ENCODE measurements at regions not wholly inside any gene's neighbourhood (a gene's known extent, or its start where the extent isn't known, plus 50 kb on each side); places are given as distances from the start of the nearest gene placed in this dataset.

- CTCF ChIA-PET = no interaction called here
- H3K27me3 ChIP-seq (replicated peaks; ENCODE audit: insufficient read depth, low read depth, low read length, poor library complexity) = no peaks in the 10 kb centered on the region
- no peak overlapping the region for H3K27ac ChIP-seq (ENCODE audit: low read depth, low read length, poor library complexity, severe bottlenecking)
- no TSS peak for BruUV-seq (replicated peaks)
- POLR2A ChIA-PET (ENCODE audit: low non-redundant PET) = no interaction called here
- TF ChIP-seq EZH2 (IDR thresholded peaks at IDR 0.05; ENCODE audit: borderline replicate concordance, low read depth, low read length, poor library complexity, severe bottlenecking) (no peak), CTCF (conservative IDR thresholded peaks at IDR 0.05; ENCODE audit: low read depth, low read length) (no peak)
- no peaks in the 10 kb centered on the region for H3K9me3 ChIP-seq (ENCODE audit: low read depth, low read length, poor library complexity, severe bottlenecking)
- intact Hi-C loops (cut with micrococcal nuclease; ENCODE audit: unreplicated experiment) = no loop called here
- H3K4me1 ChIP-seq (ENCODE audit: insufficient read depth, low read length, poor library complexity, severe bottlenecking) = no peaks in the 10 kb centered on the region
- DNase-seq (ENCODE audit: low spot score) = no peak
- no peak overlapping the region for H3K4me3 ChIP-seq (ENCODE audit: low read depth, low read length, poor library complexity, severe bottlenecking)
- no peaks in the 10 kb centered on the region for H3K36me3 ChIP-seq (ENCODE audit: insufficient read depth, low read length, poor library complexity, severe bottlenecking)
Observed at GRCh38 chr5:38168029-38168428, 90.3 kb upstream of the EGFLAM start.

GRCh38 chr5:38167562-38167996 lies 90.8 kb upstream of the EGFLAM start:
- intact Hi-C loops (cut with micrococcal nuclease; ENCODE audit: unreplicated experiment) = no loop called here
- no peaks in the 10 kb centered on the region for H3K4me1 ChIP-seq (ENCODE audit: insufficient read depth, low read length, poor library complexity, severe bottlenecking)
- no peak overlapping the region for H3K4me3 ChIP-seq (ENCODE audit: low read depth, low read length, poor library complexity, severe bottlenecking)
- ChIA-PET CTCF (no interaction called here), POLR2A (ENCODE audit: low non-redundant PET) (no interaction called here)
- DNase-seq (ENCODE audit: low spot score) = no peak
- H3K36me3 ChIP-seq (ENCODE audit: insufficient read depth, low read length, poor library complexity, severe bottlenecking) = no peaks in the 10 kb centered on the region
- no peak for TF ChIP-seq EZH2 (IDR thresholded peaks at IDR 0.05; ENCODE audit: borderline replicate concordance, low read depth, low read length, poor library complexity, severe bottlenecking)
- no peak for TF ChIP-seq CTCF (conservative IDR thresholded peaks at IDR 0.05; ENCODE audit: low read depth, low read length)
- no peaks in the 10 kb centered on the region for H3K9me3 ChIP-seq (ENCODE audit: low read depth, low read length, poor library complexity, severe bottlenecking)
- BruUV-seq (replicated peaks) = no TSS peak
- H3K27ac ChIP-seq (ENCODE audit: low read depth, low read length, poor library complexity, severe bottlenecking) = no peak overlapping the region
- H3K27me3 ChIP-seq (replicated peaks; ENCODE audit: insufficient read depth, low read depth, low read length, poor library complexity) = no peaks in the 10 kb centered on the region

GRCh38 chr5:38166832-38167231 lies 91.5 kb upstream of the EGFLAM start:
- H3K27ac ChIP-seq (ENCODE audit: low read depth, low read length, poor library complexity, severe bottlenecking) = no peak overlapping the region
- no peaks in the 10 kb centered on the region for H3K4me1 ChIP-seq (ENCODE audit: insufficient read depth, low read length, poor library complexity, severe bottlenecking)
- intact Hi-C loops (cut with micrococcal nuclease; ENCODE audit: unreplicated experiment) = no loop called here
- CTCF ChIA-PET = no interaction called here
- no peaks in the 10 kb centered on the region for H3K36me3 ChIP-seq (ENCODE audit: insufficient read depth, low read length, poor library complexity, severe bottlenecking)
- no peak for DNase-seq (ENCODE audit: low spot score)
- H3K27me3 ChIP-seq (replicated peaks; ENCODE audit: insufficient read depth, low read depth, low read length, poor library complexity) = no peaks in the 10 kb centered on the region
- H3K4me3 ChIP-seq (ENCODE audit: low read depth, low read length, poor library complexity, severe bottlenecking) = no peak overlapping the region
- POLR2A ChIA-PET (ENCODE audit: low non-redundant PET) = no interaction called here
- no peaks in the 10 kb centered on the region for H3K9me3 ChIP-seq (ENCODE audit: low read depth, low read length, poor library complexity, severe bottlenecking)
- TF ChIP-seq EZH2 (IDR thresholded peaks at IDR 0.05; ENCODE audit: borderline replicate concordance, low read depth, low read length, poor library complexity, severe bottlenecking) = no peak
- no peak for TF ChIP-seq CTCF (conservative IDR thresholded peaks at IDR 0.05; ENCODE audit: low read depth, low read length)
- no TSS peak for BruUV-seq (replicated peaks)
